Neutrophil (primary cell): ENCODE measurements at regions not wholly inside any gene's neighbourhood (a gene's known extent, or its start where the extent isn't known, plus 50 kb on each side); places are given as distances from the start of the nearest gene placed in this dataset.

Experiments
- H3K27ac ChIP-seq: fragments of 200-600 bp; sonication (generic); 2 replicates; pipeline ENCODE4 v1.5.1; 2016; ENCODE audit warnings: mild to moderate bottlenecking, moderate library complexity
- H3K27me3 ChIP-seq: fragments of 200-600 bp; sonication (generic); 2 replicates; pipeline ENCODE4 v1.6.0; 2016; ENCODE audit warnings: mild to moderate bottlenecking
- H3K36me3 ChIP-seq: fragments of 200-600 bp; sonication (generic); 2 replicates; pipeline ENCODE4 v1.5.1; 2017
- H3K4me1 ChIP-seq, 2 experiments: fragments of 200-600 bp in 1 of 2; sonication (generic) in 1 of 2; 1 replicate in 1 of 2; 2 replicates in 1 of 2; pipeline versions ENCODE4 v1.5.1 to v1.6.1; 2013 to 2016; ENCODE audit warnings: low read depth in 1 of 2, low read length in 1 of 2, mild to moderate bottlenecking in 1 of 2, moderate library complexity in 1 of 2; ENCODE audit not compliant: control insufficient read depth in 1 of 2, insufficient read depth in 1 of 2
- H3K4me3 ChIP-seq, 2 experiments: fragments of 200-600 bp in 1 of 2; sonication (generic) in 1 of 2; 1 replicate in 1 of 2; 2 replicates in 1 of 2; pipeline ENCODE4 v1.5.1; 2013 to 2016; ENCODE audit warnings: low read depth in 1 of 2, low read length in 1 of 2, mild to moderate bottlenecking in 1 of 2, moderate library complexity in 1 of 2
- H3K9me3 ChIP-seq: fragments of 200-600 bp; sonication (generic); 2 replicates; pipeline ENCODE4 v1.5.1; 2016
- TF ChIP-seq, protein P1 (sequence below): fragments of 200-600 bp; sonication (generic); IDR thresholded peaks from 2 replicates; pipeline ENCODE4 v1.5.1; 2016; ENCODE audit warnings: antibody characterized with exemption

DNA sequence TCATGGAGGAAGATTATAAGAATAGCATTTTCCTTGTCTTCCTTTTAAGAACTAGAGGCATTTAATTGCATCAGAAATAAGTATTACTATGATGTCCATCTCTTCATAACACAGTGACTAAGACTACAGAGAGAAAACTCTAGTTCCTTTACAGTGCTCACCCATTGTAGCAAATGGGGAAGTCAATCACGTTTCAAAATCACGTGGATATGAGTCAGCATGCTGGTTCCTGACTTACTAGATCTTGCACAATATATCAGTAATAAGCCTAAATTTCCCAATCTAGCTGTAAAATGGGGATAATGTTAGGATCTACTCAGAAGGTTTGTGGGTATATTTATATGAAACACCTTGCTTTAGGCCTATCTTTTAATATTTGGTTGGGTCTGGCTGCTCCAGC is 254.8 kb upstream of the EOMES start:
- H3K27ac ChIP-seq, result no peak overlapping the region
- TF ChIP-seq, protein P1, sequence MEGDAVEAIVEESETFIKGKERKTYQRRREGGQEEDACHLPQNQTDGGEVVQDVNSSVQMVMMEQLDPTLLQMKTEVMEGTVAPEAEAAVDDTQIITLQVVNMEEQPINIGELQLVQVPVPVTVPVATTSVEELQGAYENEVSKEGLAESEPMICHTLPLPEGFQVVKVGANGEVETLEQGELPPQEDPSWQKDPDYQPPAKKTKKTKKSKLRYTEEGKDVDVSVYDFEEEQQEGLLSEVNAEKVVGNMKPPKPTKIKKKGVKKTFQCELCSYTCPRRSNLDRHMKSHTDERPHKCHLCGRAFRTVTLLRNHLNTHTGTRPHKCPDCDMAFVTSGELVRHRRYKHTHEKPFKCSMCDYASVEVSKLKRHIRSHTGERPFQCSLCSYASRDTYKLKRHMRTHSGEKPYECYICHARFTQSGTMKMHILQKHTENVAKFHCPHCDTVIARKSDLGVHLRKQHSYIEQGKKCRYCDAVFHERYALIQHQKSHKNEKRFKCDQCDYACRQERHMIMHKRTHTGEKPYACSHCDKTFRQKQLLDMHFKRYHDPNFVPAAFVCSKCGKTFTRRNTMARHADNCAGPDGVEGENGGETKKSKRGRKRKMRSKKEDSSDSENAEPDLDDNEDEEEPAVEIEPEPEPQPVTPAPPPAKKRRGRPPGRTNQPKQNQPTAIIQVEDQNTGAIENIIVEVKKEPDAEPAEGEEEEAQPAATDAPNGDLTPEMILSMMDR, result no peak
- no peaks in the 10 kb centered on the region for H3K27me3 ChIP-seq
- peaks cover 0 to 10% of the 10 kb centered on the region in 2 experiments for H3K4me1 ChIP-seq
- H3K4me3 ChIP-seq, result no peak overlapping the region
- no peaks in the 10 kb centered on the region for H3K9me3 ChIP-seq
- H3K36me3 ChIP-seq, result no peaks in the 10 kb centered on the region

DNA sequence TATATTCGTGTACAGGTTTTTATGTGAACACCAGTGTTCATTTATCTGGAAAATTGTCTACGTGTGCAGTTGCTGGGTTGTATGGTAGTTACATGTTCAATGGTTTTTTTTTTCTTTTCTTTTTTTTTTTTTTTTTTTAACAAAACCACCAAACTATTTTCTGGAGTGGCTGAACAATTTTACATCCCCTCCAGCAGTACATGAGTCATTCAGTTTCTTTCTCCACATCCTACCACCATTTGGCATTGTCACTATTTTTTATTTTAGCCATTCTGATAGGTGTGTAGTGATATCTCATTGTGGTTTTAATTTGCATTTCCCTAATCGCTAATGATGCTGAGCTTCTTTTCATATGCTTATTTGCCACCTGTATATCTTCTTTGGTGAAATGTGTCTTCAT is 256.3 kb upstream of the EOMES start:
- TF ChIP-seq, protein P1, result no peak
- H3K9me3 ChIP-seq, result no peaks in the 10 kb centered on the region
- H3K27me3 ChIP-seq, result no peaks in the 10 kb centered on the region
- peaks cover 0 to 10% of the 10 kb centered on the region in 2 experiments for H3K4me1 ChIP-seq
- H3K36me3 ChIP-seq, result no peaks in the 10 kb centered on the region
- no peak overlapping the region for H3K27ac ChIP-seq
- no peak overlapping the region for H3K4me3 ChIP-seq

DNA sequence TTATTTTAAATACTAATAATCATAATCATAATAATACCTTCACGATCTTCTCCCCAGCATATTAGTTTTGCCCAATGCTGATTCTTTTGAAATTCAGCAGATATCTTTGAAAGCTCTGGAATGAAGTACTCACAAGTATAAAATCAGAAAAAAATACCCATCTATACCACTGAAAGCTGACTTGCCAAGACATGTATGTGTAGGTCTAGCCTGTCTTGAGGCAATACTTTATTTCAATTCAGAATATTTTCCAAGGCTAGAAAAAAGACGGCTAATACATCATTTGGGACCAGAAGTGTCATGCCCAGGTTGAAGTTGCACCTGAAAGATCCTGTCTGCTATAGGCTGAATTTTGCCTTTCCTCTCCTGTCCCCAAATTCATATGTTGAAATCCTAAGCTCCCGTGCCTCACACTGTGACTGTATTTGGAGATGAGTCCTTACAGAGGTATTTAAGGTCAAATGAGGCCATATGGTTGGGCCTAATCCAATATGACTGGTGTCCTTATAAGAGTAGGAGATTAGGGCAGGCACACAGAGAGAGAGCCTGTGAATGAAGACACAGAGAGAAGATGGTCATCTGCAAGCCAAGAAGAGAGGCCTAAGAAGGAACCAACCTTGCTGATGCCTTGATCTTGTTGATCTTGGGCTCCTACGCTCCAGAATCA is 255.9 kb upstream of the CMC1 start:
- TF ChIP-seq, protein P1, result no peak
- Histone ChIP-seq H3K9me3 (no peaks in the 10 kb centered on the region), H3K27ac (no peak overlapping the region)

DNA sequence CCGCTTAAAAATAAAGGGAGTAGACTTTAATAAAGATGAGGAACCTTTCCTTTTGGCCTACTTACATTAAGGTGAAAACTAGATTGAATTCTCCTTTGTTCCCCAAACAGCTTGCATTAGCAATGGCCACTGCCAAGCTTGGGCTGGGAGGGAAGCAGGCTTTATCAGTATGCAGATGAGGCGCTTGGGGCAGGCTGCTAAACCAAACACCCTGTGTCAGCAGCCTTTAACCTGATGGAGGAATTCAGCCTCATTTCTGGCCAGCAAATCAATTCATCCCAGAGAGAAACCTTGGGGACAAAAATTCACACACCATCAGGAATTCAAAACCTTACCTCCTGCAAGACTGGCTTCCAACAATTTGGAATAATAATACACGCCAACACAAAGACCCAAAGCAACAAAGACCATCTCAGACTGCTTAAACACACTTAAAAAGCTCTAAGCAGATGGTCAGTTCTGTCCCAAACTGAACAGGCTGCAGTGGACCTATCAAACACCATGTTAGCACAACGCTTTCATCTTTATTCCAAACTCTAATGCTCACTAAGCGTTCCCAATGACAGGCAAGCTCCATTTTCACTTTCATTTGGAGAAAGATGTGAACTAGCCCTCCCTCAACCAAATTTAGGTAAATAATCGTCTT is 255.1 kb upstream of the CMC1 start:
- Histone ChIP-seq H3K27me3 (no peaks in the 10 kb centered on the region), H3K9me3 (no peaks in the 10 kb centered on the region), H3K27ac (no peak overlapping the region), H3K4me3 (no peak overlapping the region), H3K36me3 (no peaks in the 10 kb centered on the region), H3K4me1 (no peaks in the 10 kb centered on the region)
- TF ChIP-seq, protein P1, result no peak

More for the DNA sequence above, 255.9 kb upstream of the CMC1 start:
- Histone ChIP-seq H3K27me3 (no peaks in the 10 kb centered on the region), H3K4me1 (no peaks in the 10 kb centered on the region), H3K4me3 (no peak overlapping the region), H3K36me3 (no peaks in the 10 kb centered on the region)

DNA sequence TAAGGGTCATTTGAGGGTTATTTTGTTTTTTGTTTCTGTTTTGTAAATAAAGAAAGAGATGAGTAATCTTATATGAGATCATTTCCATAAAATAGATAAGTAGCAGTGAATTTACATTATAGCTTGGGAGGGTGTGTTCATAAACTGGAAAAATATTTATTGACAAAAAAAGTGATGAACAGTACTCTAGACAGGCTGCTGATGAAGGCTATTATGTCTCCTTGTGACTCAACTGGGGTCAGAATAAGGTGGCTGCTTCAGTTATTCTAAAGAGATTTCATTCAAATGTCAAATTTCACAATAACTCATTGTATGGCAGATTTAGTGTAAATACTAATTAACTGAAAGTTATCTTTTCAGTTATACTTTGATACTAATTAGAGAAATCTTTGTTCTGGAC is 251.1 kb upstream of the CMC1 start:
- Histone ChIP-seq H3K4me3 (no peak overlapping the region), H3K27ac (no peak overlapping the region), H3K36me3 (no peaks in the 10 kb centered on the region), H3K9me3 (no peaks in the 10 kb centered on the region), H3K4me1 (no peaks in the 10 kb centered on the region), H3K27me3 (no peaks in the 10 kb centered on the region)
- TF ChIP-seq, protein P1, result no peak
